GM19025 (cell line): ENCODE measurements at regions not wholly inside any gene's neighbourhood (a gene's known extent, or its start where the extent isn't known, plus 50 kb on each side); places are given as distances from the start of the nearest gene placed in this dataset.

ENCODE experiments used
- ATAC-seq: cut with Tn5 transposase; IDR thresholded peaks from one replicate; pipeline ENCODE4 v1.9.1; 2021; ENCODE audit warnings: mild to moderate bottlenecking, low read depth, moderate library complexity; ENCODE audit not compliant: unreplicated experiment

GRCh38 chr15:60204131-60204885, 193.5 kb downstream of the ANXA2 start:
- no peak for ATAC-seq

GRCh38 chr15:60208709-60209108, 189.1 kb downstream of the ANXA2 start:
- ATAC-seq = no peak

- no peak for ATAC-seq
Measured at GRCh38 chr15:60212536-60212935, 185.2 kb downstream of the ANXA2 start.

GRCh38 chr15:60213377-60214000, 184.3 kb downstream of the ANXA2 start:
- ATAC-seq = no peak

- no peak for ATAC-seq
Measured at GRCh38 chr15:60214201-60214600, 183.6 kb downstream of the ANXA2 start.

- no peak for ATAC-seq
Measured at GRCh38 chr15:60215225-60215963, 182.4 kb downstream of the ANXA2 start.

- no peak for ATAC-seq
Measured at GRCh38 chr15:60217161-60217560, 180.6 kb downstream of the ANXA2 start.

GRCh38 chr15:60218256-60218655, 179.5 kb downstream of the ANXA2 start:
- no peak for ATAC-seq

- ATAC-seq = no peak
Measured at GRCh38 chr15:60219866-60220265, 177.9 kb downstream of the ANXA2 start.

GRCh38 chr15:60221356-60221755, 176.4 kb downstream of the ANXA2 start:
- ATAC-seq = no peak

GRCh38 chr15:60222404-60222803, 175.4 kb downstream of the ANXA2 start:
- no peak for ATAC-seq

GRCh38 chr15:60223176-60223575, 174.6 kb downstream of the ANXA2 start:
- ATAC-seq = no peak

GRCh38 chr15:60226924-60227323, 170.9 kb downstream of the ANXA2 start:
- no peak for ATAC-seq

- no peak for ATAC-seq
Measured at GRCh38 chr15:60228101-60228500, 169.7 kb downstream of the ANXA2 start.

GRCh38 chr15:60228619-60229018, 169.2 kb downstream of the ANXA2 start:
- no peak for ATAC-seq

- no peak for ATAC-seq
Measured at GRCh38 chr15:60235951-60236710, 161.7 kb downstream of the ANXA2 start.

- no peak for ATAC-seq
Measured at GRCh38 chr15:60237446-60237845, 160.3 kb downstream of the ANXA2 start.

- ATAC-seq = no peak
Measured at GRCh38 chr15:60243769-60244168, 154.0 kb downstream of the ANXA2 start.

GRCh38 chr15:60244813-60245212, 153.0 kb downstream of the ANXA2 start:
- ATAC-seq = no peak

GRCh38 chr15:60250316-60250715, 147.5 kb downstream of the ANXA2 start:
- ATAC-seq = no peak
